GM21529 (cell line): ENCODE measurements at regions not wholly inside any gene's neighbourhood (a gene's known extent, or its start where the extent isn't known, plus 50 kb on each side); places are given as distances from the start of the nearest gene placed in this dataset.

ENCODE experiments used
- ATAC-seq: cut with Tn5 transposase; IDR thresholded peaks from one replicate; pipeline ENCODE4 v1.9.1; 2021; ENCODE audit not compliant: unreplicated experiment

DNA sequence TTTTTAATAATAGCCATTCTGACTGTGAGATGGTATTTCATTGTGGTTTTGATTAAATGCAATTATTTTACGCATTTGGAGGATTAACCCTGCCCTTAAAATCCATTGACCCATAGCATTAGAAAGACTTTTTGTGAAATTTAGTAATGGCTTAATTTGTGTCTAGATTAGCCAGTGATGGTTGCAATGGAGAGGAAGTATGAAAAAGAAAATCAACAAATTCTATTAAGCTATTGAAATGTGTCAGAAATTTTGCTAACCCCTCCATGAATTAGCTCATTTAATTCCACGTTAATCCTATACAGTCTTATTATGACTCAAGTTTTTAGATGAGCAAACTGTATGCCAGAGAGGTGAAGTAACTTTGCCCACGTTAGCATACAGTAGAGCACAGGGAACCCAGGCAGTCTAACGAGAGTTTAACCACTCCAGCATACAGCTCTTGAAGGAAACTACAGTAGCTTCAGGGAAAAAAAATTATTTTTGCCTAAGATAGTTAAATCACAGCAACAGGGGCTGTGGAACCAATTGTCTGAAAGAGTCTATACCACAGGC lies 158.2 kb upstream of the PPP2R2B start:
- no peak for ATAC-seq

DNA sequence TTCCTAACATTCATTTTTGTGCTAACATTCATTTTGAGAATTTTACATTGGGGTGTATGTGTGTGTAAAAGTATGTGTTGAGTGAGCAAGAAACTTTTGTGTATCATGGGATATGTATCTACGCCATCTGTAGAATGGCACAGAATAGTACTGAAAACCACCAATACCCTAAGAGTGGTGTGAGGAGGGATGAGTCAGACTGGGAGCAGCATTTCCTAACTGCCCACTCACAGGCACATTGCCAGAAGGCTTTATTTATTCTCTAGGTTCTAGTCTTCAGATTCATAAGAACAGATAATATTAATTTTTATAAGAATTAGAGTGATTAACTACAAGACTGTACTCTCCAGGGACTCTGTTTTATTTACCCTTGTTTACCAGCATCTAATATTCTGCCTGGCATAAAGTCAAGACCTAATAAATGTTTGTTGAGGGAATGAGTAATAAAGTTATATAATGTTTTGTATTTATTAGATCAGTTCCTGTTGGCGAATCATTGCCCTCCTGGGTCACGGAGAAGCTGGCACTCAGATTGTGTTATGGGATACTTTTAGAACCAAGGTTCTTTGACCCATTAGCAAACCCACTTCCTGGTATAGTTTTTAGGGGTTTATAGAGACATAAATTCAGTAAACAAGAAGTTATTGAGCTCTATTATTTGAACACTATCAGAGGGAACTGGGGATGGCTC lies 159.1 kb upstream of the PPP2R2B start:
- ATAC-seq, result no peak

DNA sequence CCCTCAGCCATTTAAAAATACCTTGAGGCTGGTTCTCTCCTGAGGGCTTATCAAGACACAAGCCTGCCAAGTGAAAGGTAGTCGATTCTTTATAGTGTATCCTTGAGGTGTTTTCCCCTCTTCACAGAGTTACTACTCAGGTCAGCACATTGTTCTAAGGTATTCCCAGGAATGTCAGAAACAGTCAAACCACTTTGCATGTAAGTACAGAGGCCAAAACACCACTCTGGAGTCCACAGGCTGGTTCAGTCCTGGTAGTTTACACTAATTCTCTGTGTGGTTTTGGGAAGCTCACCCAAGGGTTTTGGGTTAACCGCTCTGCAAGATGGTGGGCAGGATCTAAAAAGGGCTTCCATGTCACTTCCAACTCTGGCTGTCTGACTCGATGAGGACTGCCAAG lies 162.3 kb upstream of the PPP2R2B start:
- no peak for ATAC-seq

DNA sequence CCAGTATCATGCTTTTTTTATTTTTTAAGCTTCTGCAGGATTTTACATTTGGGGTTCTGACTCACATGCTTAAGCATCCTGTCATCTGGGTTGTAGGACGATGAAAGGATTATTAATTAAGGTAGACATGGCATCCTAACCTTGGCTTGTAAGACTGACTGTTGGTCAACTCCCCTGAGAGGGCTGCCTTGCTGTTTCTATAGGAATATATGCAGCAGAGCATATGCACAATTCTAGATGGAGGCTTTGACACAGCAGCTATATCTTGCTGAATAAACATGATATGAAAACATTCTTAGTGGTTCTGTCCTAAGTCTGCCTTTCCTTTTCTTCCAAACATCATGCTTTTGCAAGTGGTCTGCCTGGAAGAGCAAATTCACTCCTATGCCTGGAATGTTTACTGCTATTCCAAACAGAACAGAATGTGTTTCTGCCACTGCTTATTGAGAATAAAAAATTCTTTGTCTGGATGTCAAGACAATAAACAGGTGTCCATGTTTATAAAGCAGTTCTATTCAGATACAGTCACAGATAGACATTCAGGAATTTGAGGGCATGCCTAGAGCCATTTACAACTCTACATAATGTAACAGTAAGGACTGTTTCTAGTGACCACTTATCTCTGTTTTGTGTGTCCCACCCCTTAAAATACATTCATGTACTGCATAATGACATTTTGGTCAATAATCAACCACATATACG lies 166.2 kb upstream of the PPP2R2B start:
- no peak for ATAC-seq

DNA sequence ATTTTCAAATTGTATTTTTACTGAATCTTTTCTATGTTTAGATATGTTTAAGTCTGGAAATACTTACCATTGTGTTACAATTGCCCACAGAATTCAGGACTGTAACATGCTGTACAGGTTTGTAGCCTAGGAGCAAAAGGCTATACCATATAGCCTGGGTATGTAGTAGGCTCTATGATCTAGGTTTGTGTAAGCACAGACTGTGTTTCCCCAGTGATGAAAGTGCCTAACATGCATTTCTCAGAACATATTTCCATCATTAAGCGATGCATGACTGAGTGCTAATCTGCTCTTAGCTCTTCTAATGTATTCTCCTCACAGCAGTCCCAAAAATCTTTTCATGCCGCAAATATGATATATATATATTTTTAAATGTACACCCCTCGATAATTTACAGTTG lies 166.7 kb upstream of the PPP2R2B start:
- no peak for ATAC-seq

DNA sequence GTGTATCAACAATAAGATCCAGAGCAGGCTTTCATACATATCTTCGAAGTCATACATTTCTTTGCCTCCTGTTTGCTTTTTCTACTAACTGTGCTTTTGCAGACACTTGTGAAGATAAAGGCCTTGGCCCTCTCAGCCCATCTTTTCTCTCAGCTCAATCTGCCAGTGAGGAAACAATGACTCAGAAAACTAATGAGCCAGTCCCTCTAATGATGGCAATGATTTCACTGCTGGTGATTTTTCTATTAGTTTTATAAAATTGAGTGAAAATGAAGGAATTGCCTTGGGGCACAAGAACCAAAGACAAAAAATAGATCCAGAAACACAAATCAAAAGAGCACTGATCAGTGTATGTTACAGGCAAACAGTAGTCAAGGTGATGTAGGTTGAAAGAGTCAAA lies 167.7 kb upstream of the PPP2R2B start:
- ATAC-seq, result no peak

DNA sequence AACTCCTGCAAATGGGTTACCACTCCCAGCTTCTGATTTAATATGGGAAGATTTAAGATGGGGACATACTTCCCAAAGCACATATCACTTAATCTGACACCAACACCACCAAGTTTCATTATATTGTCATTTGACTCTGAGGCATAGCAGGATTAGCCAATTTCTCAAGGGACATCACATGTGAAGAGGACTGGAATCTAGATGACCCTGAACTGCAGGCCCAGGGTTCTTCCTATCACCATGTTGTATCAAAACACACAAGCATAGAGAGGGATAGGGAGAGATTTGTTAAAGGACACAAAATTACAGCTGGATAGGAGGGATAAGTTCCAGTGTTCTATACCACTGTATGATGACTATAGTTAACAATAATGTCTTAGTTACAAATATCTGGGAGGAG lies 168.3 kb upstream of the PPP2R2B start:
- ATAC-seq, result no peak

DNA sequence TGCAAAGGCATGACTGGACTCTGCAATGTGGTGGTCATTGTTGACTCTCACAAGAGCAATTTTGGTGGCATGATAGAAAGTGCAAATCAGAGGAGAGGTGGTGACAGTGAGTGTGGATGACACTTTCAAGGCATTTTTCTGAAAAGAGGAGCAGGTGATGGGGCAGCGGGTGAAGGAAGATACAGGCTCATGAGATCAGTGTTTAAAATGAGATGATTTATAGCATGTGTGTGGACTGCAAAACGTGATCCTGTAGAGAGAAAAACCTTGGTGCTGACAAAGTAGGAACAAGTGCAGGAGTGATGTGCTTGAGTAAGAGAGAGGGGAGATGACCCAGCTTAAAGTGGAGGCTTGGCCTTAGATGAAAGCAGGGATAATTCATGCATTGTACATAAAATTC lies 171.2 kb upstream of the PPP2R2B start:
- ATAC-seq, result no peak

DNA sequence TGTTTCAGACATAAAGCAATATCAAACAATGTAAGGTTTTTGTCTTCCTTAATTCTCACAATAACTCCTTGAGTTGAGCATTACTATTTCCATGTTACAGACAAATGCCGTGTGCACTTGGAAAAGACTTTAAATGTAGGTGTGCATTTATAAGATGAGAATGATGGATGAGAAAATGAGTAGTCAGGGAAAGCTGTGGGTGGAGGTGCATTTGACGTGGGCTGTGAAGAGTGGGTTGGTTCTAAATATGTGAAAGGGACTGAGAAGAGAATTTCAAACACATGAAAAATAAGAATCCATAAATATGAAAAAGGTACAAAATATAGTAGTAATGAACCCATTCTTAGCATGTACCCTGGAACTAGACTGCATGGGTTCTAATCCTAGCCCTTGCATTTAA lies 171.6 kb upstream of the PPP2R2B start:
- ATAC-seq, result no peak

DNA sequence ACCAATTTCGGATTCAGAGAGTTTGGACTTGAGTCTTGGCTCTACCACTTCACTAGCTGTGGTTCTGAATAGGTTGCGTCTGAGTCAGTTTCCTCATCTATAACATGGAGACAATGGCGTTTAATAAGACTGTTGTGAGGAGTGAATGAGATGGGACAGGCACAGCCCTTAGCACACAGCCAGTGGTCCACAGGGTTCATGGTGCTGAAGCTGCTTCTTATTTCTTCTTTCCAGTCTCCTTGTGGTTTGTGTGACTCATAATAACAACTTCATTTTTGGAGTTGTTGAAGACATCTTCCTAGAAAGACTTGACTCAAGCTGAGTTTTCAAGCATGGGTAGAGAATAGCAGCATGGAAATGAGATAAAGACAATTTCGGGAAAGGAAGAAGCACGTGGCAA lies 172.6 kb upstream of the PPP2R2B start:
- ATAC-seq, result no peak

DNA sequence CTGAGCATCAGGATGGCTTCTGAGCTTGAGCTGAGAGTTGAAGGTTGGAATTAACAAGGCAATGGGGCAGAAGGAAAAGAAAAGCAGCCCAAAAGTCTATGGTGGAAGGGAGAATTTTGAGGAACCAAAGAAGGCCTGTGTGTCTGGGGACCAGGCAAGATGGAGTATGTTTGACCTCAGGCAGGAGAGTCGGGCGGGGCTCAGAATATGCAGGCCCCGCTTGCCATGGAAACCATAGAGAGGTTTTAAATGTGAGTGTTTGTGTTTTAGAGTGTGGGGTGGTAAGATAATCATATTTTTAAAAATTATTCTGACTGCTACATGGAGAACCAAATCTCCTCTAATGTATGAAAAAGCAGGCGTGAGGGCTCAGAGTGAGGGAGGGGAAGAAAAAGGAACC lies 174.0 kb upstream of the PPP2R2B start:
- no peak for ATAC-seq

DNA sequence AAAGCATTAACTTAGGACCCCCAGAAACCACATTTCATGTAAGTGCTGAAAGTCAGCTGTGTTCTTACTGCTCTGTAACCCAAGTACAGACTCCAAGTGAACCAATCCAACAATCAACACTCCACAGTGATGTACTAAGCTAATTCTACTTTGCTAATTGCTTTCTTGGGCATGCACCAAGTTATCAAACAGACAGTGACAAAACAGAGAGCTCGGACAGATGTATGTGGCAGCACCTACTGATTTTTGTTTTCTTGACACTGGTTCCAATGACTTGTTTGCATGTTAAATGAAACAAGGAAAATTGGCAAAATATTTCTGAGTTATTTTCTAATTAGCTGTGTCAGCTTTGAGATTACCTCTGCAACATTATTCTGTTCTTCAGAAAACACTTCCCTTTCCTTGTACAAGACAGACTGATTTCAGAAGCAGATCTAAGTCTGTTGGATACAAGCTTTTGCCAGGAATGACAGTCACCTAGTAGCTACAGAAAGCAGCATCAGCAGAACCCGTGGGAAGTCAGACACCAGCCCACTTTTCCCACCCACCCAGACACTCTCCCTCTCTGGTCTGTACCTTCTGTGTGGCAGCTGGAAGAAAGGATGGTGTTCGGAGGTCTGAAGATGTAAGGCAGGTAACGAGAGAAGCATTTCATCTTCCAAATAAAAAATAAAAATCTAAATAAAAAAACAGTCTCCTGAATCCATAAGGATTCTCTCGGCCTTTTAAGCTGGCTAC lies 176.7 kb upstream of the PPP2R2B start:
- ATAC-seq, result no peak

DNA sequence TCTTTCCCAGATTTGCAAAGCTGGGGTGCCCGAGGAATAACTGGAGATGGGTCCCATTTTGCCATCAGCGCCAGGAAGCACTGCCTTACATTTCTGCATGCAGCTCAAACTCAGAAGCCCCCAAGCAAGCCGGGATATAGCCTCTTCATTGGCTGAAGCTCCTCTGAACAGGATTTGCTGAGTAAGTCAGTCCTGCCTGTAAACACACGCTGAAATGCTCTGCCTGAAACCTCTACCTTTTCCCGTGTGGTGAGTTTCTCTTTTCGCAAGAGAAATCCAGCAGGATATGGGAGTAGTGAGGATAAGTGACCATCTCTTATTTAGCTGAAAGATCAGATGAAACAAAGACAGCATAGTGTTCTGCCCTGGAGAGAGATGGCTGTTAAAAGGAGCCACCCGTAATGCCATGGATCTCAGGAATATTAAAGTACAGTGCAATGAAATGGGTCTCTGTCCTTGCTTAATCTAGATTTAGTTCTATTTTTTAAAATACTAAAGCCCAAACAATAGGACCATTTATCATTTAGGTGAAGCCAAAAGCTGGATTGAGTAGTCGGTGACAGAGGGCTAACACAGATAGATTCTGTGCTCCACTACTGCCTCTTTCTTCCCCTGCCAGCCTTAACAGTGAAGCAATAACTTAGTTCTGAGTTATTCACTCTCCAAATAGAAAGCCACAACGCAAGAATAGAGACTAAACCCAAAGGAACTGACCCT lies 177.5 kb upstream of the PPP2R2B start:
- ATAC-seq, result no peak

DNA sequence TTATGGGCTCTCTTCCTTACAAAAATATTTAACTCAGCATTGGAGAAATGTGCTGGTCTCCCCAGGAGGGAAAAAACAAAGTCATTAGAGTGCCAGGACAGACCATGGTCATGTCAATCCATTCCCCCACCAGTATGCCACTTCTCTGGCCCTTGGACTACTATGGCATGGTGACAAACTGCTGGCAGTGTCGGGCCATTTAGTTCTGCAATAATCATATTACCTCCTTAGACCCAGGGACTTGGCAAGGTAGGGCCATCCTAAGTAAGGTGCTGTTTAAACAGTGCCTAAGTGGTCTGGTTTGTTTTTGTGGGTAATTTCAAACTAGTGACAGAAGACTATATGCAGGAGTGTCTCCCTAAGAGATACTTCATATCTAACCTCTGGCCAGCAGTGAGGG lies 177.8 kb upstream of the STK32A start:
- ATAC-seq, result no peak

DNA sequence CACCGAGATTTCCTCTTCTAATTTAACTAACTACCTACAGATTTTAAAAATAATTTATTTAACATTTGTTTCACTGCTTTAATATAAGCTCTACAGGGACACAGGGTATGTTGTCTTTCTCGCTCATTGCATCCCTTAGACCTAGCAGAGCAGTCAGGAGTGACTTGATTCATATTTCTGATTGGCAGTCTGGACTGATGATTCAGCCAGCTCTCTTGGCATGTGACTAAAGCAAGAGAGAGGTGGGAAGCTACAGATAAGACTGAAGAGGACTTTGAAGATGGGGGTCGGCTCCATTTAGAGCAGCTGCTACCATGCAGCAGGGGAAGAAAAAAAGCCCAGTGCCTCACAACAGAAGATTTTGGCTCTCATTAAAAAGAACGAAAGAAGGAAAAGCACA lies 173.4 kb upstream of the STK32A start:
- no peak for ATAC-seq

DNA sequence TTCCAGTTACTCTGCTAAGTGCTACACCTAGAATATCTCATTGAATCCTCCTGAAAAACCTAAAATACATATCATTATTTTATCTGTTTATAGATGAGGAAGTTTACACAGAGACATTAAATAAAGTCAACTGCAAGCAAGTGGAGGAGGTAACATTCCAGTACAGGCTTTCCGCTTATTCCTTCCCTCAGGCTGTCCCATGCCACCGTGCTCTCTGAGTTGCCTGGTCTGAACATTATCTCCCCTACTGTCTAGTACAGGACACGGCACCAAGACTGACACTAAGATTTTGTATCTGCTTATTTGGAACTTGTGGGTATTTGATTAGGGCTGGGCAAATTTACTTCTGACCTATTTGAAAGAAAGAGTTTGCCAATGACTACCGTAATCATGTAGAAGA lies 172.4 kb upstream of the STK32A start:
- ATAC-seq, result no peak

DNA sequence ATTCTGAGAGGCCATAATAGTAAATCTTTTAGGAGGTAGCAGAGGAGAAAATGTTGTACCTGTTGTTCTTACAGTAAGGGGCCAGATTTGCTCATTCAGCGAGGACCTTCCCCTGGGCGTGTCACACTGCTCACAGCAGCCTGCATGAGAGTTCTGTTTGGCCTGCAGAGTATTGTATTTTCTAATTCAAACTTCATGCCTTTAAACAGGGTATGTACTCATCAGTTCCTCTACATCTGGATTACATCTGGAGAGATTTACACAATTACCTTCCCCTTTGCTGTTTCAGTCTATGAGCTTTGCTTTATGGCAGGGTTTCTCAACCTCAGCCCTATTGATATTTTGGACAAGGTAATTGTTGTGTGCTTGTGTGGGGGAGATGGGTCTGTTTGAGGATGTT lies 170.9 kb upstream of the STK32A start:
- ATAC-seq, result no peak

DNA sequence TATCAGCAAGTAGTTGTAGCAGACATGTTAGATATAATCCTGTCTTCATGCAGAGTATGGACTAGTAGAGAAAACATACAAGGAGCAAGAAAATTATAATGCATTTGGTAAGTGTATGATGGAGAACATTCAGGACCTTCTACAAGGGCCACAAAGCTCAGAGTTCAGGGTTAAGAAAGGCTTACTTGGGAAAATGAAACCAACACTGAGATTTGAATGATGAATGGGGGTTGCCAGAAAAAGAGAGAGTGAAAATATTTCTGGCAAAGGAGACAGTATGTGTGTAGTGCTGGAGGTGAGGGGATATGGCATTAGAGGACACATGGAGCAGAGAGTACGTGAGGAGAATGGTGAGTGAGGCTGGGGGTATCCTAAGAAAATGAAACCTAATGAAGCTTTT lies 169.8 kb upstream of the STK32A start:
- ATAC-seq, result peak; percentile 73

DNA sequence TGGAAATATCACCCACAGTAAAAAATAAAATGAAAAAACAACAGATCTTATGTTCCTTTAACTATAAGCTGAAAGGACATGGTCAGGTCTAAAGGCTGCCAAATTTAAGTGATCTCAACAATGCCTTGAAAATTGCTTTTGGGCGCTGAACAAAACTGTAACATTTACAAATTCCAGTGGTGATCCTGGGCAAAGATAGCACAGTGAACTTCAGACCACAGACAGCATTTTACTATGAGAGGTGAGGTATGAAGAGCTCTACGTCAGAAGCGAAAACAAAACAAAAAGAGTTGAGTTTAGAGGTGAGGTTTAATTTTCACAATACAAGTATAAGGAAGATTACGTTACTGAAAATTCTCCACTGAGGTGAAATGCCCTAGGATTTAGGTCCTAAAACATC lies 165.8 kb upstream of the STK32A start:
- no peak for ATAC-seq

DNA sequence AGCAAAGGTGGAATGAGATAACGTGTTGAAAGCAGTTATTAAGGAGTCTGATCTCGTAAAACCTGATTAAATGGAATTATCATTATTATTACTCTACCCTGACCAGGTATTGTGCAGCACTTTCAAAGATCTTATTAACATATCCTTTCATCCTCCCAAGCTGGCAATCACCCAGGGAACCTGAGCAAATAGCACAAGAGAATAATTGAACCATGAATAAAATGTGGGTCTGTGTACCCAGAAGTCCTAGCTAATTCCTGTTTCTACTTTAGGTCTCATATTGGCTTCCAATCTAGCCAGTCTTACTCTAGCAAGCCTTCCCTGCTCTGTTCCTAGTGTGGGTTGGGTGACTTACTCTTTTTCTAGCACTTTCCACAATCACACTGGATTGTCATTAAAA lies 162.2 kb upstream of the STK32A start:
- ATAC-seq, result no peak

DNA sequence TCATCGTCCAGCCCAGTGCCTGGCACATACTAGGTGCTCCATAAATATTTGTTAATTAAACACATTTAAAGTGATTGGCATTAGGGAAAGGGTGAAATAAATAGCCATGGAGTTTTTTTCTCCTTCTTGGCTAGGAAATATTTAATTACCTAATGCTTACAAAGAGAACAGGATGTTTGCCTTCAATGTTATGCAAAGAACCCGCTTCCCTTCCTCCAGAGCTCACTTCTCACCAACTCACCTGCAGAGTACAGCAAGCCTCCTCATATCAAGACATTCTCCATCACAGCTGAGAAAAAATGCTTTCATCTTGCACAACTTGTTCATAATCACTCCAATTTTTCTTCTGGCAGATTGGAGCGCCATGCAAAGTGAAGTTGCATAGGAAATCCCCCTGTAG lies 161.7 kb upstream of the STK32A start:
- ATAC-seq, result no peak
